Frontal cortex (tissue), 3 donors: ENCODE measurements at regions not wholly inside any gene's neighbourhood (a gene's known extent, or its start where the extent isn't known, plus 50 kb on each side); places are given as distances from the start of the nearest gene placed in this dataset.

Experiments used
- DNase-seq, 2 donors: peaks; one replicate each; pipeline ENCODE4 v3.0.0; 2012; ENCODE audit warnings: low spot score in 2 of 2
- FAIRE-seq: peaks from 2 replicates; lab custom pipeline; 2012; peaks lifted over from hg19 to GRCh38; lab: Jason Lieb, UNC
- donor health status: control.
- donor health status: control.
- donor health status: control.

- FAIRE-seq: no peak
Observed at GRCh38 chr7:85483177-85483576, 296.3 kb upstream of the SEMA3D start.

GRCh38 chr7:85480666-85481065 lies 293.8 kb upstream of the SEMA3D start:
- FAIRE-seq (no peak), DNase-seq (no peak)

More at GRCh38 chr7:85483177-85483576, 296.3 kb upstream of the SEMA3D start:
- DNase-seq: no peak

- FAIRE-seq (no peak), DNase-seq (no peak)
Observed at GRCh38 chr7:85479918-85480643, 293.2 kb upstream of the SEMA3D start.

- DNase-seq (no peak), FAIRE-seq (no peak)
Observed at GRCh38 chr7:85478530-85478929, 291.7 kb upstream of the SEMA3D start.

GRCh38 chr7:85475476-85475875 lies 288.6 kb upstream of the SEMA3D start:
- FAIRE-seq: no peak
- no peak for DNase-seq

GRCh38 chr7:85475071-85475470 lies 288.2 kb upstream of the SEMA3D start:
- FAIRE-seq (no peak), DNase-seq (no peak)

GRCh38 chr7:85474234-85474633 lies 287.4 kb upstream of the SEMA3D start:
- DNase-seq: no peak
- no peak for FAIRE-seq

- FAIRE-seq (no peak), DNase-seq (no peak)
Observed at GRCh38 chr7:85471740-85472139, 284.9 kb upstream of the SEMA3D start.

GRCh38 chr7:85471307-85471706 lies 284.5 kb upstream of the SEMA3D start:
- no peak for FAIRE-seq
- no peak for DNase-seq

- no peak for FAIRE-seq
- no peak for DNase-seq
Observed at GRCh38 chr7:85469446-85470010, 282.7 kb upstream of the SEMA3D start.

- DNase-seq (no peak), FAIRE-seq (no peak)
Observed at GRCh38 chr7:85464042-85464651, 277.3 kb upstream of the SEMA3D start.

- DNase-seq: no peak
- no peak for FAIRE-seq
Observed at GRCh38 chr7:85462671-85463070, 275.8 kb upstream of the SEMA3D start.

GRCh38 chr7:85457911-85458310 lies 271.1 kb upstream of the SEMA3D start:
- no peak for DNase-seq
- no peak for FAIRE-seq

GRCh38 chr7:85456254-85456653 lies 269.4 kb upstream of the SEMA3D start:
- no peak for FAIRE-seq

GRCh38 chr7:85454904-85455303 lies 268.0 kb upstream of the SEMA3D start:
- DNase-seq: no peak
- no peak for FAIRE-seq

More at GRCh38 chr7:85456254-85456653, 269.4 kb upstream of the SEMA3D start:
- DNase-seq: no peak

GRCh38 chr7:85452674-85453073 lies 265.8 kb upstream of the SEMA3D start:
- no peak for DNase-seq
- FAIRE-seq: no peak

- DNase-seq (no peak), FAIRE-seq (no peak)
Observed at GRCh38 chr7:85449478-85449877, 262.6 kb upstream of the SEMA3D start.

- FAIRE-seq (no peak), DNase-seq (no peak)
Observed at GRCh38 chr7:85447004-85447403, 260.1 kb upstream of the SEMA3D start.

- FAIRE-seq (no peak), DNase-seq (no peak)
Observed at GRCh38 chr7:85426487-85426960, 239.7 kb upstream of the SEMA3D start.

- no peak for DNase-seq
- no peak for FAIRE-seq
Observed at GRCh38 chr7:85424298-85424697, 237.4 kb upstream of the SEMA3D start.

- DNase-seq (no peak), FAIRE-seq (no peak)
Observed at GRCh38 chr7:85423209-85423895, 236.5 kb upstream of the SEMA3D start.
